LNCAP (cell line): ENCODE measurements at regions not wholly inside any gene's neighbourhood (a gene's known extent, or its start where the extent isn't known, plus 50 kb on each side); places are given as distances from the start of the nearest gene placed in this dataset.

ENCODE experiments used
- CTCF ChIP-seq: fragments of 450-650 bp; IDR thresholded peaks from 2 replicates; pipeline ENCODE4 v1.5.1; 2017; ENCODE audit warnings: mild to moderate bottlenecking

DNA sequence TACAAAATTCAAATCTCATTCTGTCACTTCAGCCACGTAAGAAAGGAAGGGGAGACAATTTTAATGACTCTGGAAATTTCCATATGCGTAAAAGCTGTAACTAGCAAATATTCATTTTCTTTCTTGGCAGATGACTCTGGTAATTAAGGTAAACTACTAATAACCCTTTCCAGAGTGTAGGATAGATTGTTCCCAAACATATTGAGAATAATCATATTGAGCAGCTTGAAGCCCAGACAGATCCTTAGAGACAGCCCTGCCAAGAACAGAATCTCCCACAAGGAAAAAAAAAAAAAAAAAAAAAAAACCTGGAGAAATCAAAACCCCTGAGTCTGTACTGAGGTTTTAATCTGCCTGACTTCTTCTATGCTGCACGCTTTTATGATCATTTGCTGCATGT is 163.6 kb upstream of the TMPO start:
- no peak for TF ChIP-seq CTCF

DNA sequence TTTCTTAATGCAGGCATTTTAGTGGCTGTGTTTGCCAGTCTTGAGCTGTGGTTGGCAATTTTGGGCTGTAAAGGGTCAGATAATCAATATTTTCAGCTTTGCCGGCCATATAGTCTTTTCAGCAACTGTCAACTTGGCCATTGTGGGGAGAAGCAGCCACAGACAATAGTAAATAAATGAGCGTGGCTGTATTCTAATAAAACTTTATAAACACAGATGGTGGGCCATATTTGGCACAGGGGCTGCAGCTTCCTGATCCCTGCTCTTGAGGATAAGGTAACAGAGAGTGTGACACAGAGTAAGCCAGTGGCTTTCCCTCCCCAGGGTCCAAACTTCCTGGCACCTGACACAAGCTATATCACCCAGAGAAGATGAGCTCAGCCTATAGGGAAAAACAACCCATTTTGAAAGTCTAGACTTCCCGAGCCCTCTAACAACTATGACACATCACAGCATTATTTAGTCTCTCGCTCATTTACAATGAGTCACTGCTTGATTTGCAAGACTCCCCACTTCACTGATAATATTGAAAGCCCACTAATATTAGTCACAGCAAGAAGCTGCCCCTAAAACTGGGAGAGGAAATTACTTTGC is 163.1 kb upstream of the TMPO start:
- TF ChIP-seq CTCF, result no peak

- TF ChIP-seq CTCF, result no peak
Observed at GRCh38 chr12:98352835-98353234, 162.6 kb upstream of the TMPO start.

- TF ChIP-seq CTCF, result no peak
Observed at GRCh38 chr12:98354520-98355035, 160.8 kb upstream of the TMPO start.

DNA sequence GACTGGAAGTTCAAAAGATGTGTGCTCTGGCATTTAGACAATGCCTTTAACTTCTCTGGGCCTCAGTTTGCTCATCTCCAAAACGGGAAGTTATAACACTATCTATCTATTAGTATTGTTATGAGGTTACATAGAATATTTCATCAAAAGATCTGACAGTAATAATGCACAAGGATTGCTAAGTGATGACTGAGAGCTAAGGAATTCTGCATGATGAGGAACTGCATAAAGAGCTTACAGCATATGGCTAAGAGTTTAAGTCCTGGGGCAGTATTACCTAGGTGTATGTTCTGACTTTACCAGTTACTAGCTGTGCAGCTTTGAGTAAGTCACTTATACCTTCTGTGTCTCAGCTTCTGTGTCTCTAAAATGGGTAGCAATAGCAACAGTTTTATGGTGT is 160.1 kb upstream of the TMPO start:
- TF ChIP-seq CTCF, result no peak

DNA sequence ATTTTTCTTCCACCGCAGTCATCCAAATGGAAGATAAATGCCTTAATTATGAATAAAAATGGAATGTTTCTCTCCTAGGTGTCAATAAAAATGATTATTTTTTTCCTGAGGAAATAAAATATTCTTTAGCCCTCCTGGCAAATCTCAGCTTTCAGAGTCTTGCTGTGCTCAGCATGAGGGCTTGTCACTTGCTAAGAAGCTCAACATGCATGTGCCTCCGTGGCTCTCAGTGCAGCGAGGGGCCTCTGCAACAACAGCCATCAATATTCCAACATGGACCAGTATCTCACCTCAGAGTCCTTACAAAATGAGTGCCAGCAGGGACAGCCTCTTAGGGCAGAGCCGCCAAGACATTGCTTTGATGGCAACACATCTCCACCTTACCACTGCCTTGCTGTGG is 159.5 kb upstream of the TMPO start:
- TF ChIP-seq CTCF, result no peak

DNA sequence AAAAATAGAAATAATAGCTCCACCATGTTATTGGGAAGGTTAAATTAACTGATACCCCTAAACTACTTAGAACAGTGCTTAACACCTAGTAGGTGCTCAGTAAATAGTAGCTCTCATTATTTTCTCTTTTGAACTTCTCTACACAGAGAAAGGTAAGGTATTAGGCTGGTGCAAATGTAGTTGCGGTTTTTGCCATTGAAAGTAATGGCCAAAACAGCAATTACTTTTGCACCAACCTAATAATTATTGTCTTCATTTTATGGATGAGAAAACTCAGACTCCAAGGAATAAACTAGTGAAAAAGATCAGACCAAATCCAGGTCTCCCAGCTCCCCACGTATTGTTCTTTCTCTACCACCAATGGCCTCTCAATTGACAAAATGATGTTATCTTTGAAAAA is 157.2 kb upstream of the TMPO start:
- TF ChIP-seq CTCF, result no peak

- TF ChIP-seq CTCF, result no peak
Observed at GRCh38 chr12:98359856-98360255, 155.5 kb upstream of the TMPO start.
